Activated CD4-positive, alpha-beta T cell treated with anti-CD3 and anti-CD28 coated beads for 36 hours (primary cell): ENCODE measurements at regions not wholly inside any gene's neighbourhood (a gene's known extent, or its start where the extent isn't known, plus 50 kb on each side); places are given as distances from the start of the nearest gene placed in this dataset.

ENCODE experiments used
- ATAC-seq: fragments of 200-7000 bp; cut with Tn5 transposase; one replicate; pipeline ENCODE4 v1.10.0; 2021; ENCODE audit warnings: mild to moderate bottlenecking, moderate library complexity
- CTCF ChIA-PET: fragments of 350-600 bp; sonication (Branson Sonifier 250); formaldehyde crosslinking; loops from one replicate; lab custom pipeline; 2021; ENCODE audit warnings: antibody characterized with exemption; lab: Charles Lee
- POLR2A ChIA-PET: fragments of 350-600 bp; sonication (Branson Sonifier 250); formaldehyde crosslinking; loops from one replicate; lab custom pipeline; 2021; ENCODE audit warnings: antibody characterized with exemption, inconsistent platforms; lab: Charles Lee
- DNase-seq: peaks from one replicate; pipeline ENCODE4 v3.0.0-alpha.2; 2020
- H3K27ac Mint-ChIP-seq: one replicate; pipeline ENCODE4 v1.8.0; 2021; ENCODE audit warnings: mixed read lengths
- H3K27me3 Mint-ChIP-seq: one replicate; pipeline ENCODE4 v1.8.0; 2021; ENCODE audit warnings: mixed read lengths
- H3K36me3 Mint-ChIP-seq: one replicate; pipeline ENCODE4 v1.8.0; 2021; ENCODE audit warnings: low read depth, mixed read lengths
- H3K4me1 Mint-ChIP-seq: one replicate; pipeline ENCODE4 v1.8.0; 2021; ENCODE audit warnings: mixed read lengths
- H3K4me3 Mint-ChIP-seq: one replicate; pipeline ENCODE4 v1.8.0; 2021; ENCODE audit warnings: mild to moderate bottlenecking, moderate library complexity, mixed read lengths
- H3K9me3 Mint-ChIP-seq: one replicate; pipeline ENCODE4 v1.8.0; 2021; ENCODE audit warnings: low read depth, mixed read lengths
- intact Hi-C, 2 experiments: fragments of 100-400 bp; cut with DNase I in 1 of 2; cut with micrococcal nuclease in 1 of 2; formaldehyde crosslinking; loops; one replicate each; pipeline versions ENCODE4 v1.14.2 to v1.15.1; 2022 to 2024; cut with DNase I, micrococcal nuclease

DNA sequence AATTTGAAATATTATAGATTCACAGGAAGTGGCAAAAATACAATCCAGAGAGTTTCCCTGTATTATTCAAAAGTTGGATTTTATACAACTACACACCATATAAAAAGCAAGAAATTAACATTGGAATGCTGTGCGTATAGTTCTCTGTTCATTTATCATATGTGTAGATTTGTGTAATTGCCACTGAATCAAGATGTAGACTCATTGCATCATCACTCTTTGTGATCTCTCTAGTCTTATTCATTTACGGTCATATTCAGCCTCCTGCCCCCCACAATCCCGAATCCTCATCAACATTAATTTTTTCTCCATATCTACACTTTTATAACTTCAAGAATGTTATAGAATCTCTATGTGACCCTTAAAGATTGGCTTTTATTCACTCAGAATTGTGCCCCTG lies 390.6 kb upstream of the B3GAT1 start:
- H3K27me3 Mint-ChIP-seq = peaks cover 22% of the 10 kb centered on the region

DNA sequence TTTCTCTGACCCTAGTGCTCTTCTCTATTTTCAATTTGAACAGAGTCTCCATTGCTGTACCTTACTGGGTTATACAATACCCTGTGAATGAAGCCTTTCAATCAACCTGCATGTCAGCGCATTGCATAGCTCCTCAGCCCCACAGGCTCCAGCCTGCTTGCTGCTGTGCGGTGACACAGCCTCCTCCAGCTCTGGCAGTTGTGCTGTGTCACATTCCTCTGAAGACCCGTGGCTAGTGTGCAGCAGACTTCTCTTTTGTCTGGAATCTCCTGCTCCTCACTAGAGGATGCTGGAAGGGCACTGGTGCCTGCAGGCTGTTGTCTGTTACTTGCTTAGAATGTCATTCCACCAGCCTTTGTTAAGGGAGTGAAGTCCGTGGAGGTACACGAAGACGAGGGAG lies 390.1 kb upstream of the B3GAT1 start:
- Mint-ChIP-seq H3K27me3 (peaks cover 22% of the 10 kb centered on the region), H3K36me3 (no peaks in the 10 kb centered on the region), H3K4me3 (no peak overlapping the region), H3K9me3 (no peaks in the 10 kb centered on the region), H3K27ac (no peak overlapping the region), H3K4me1 (no peaks in the 10 kb centered on the region)
- intact Hi-C loops = no loop called here
- POLR2A ChIA-PET = no interaction called here
- CTCF ChIA-PET = no interaction called here
- ATAC-seq (no peak), DNase-seq (no peak)

More for the DNA sequence above, 390.6 kb upstream of the B3GAT1 start:
- ChIA-PET CTCF (no interaction called here), POLR2A (no interaction called here)
- H3K36me3 Mint-ChIP-seq = no peaks in the 10 kb centered on the region
- intact Hi-C loops = no loop called here
- ATAC-seq (no peak), DNase-seq (no peak)
- no peaks in the 10 kb centered on the region for H3K4me1 Mint-ChIP-seq
- no peak overlapping the region for H3K27ac Mint-ChIP-seq
- no peak overlapping the region for H3K4me3 Mint-ChIP-seq
- H3K9me3 Mint-ChIP-seq = no peaks in the 10 kb centered on the region

DNA sequence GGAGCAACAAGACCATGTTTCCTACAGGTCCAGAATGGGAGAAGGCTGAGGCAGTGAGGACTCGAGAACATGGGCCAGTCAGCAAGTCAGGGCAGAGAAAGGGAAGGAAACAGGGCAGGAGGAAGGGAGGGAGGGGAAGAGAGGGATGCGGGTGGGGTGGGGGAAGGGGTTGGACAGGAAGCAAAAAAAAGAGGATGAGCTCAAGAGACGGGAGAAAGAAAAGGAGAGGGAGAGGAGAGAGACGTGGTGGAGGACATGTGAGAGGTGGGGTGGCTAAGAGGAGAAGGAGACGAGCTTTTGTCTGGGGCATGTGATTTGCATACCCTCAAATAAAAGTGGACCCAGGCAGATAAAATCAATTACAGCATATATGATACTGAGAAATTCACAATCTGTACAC lies 389.5 kb upstream of the B3GAT1 start:
- intact Hi-C loops = no loop called here
- Mint-ChIP-seq H3K27me3 (peaks cover 26% of the 10 kb centered on the region), H3K4me1 (no peaks in the 10 kb centered on the region), H3K36me3 (no peaks in the 10 kb centered on the region), H3K27ac (no peak overlapping the region), H3K4me3 (no peak overlapping the region), H3K9me3 (no peaks in the 10 kb centered on the region)
- CTCF ChIA-PET = no interaction called here
- ATAC-seq (no peak), DNase-seq (no peak)
- POLR2A ChIA-PET = no interaction called here

DNA sequence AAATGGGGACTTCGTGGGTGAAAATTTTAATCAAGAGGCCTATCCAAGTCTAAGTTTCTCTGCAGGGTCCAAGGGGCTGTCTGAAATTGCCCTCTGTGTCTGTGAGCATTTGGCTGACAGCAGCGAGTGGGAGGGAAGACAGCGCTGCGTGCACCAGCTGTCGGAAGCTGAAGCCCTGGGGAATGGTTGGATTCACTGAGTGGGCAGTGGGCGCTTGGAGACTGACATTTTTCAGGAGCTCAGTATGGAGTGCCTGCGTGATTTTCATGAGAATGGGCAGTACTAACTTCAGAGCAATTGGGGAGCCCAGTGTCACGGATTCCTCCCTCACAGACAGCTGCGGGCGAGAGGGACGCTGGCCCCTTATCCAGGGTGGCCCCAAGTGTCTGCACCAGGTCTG lies 388.8 kb upstream of the B3GAT1 start:
- intact Hi-C loops = no loop called here
- no peak for ATAC-seq
- Mint-ChIP-seq H3K36me3 (no peaks in the 10 kb centered on the region), H3K27me3 (peaks cover 21% of the 10 kb centered on the region), H3K27ac (no peak overlapping the region), H3K4me3 (no peak overlapping the region), H3K9me3 (no peaks in the 10 kb centered on the region), H3K4me1 (no peaks in the 10 kb centered on the region)
- DNase-seq = no peak
- ChIA-PET CTCF (no interaction called here), POLR2A (no interaction called here)

DNA sequence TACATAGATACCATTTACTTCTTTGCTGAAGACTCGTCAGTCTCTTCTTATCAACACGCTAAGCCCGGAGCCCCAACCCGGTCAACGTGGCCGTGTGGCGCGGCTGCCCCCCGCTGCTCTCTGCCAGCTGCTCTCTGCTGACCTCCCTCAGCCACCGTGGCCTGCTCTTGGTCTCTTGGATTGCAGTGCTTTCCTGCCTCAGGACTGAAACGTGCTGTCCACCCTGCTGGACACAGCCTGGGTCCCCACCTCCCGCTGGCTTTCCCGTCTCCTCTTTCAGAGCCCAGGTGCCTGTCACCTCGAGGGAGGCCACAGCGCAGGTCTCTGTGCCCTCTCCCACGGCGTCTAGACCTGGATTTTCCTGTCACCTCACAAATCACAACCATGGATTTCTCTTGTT lies 388.1 kb upstream of the B3GAT1 start:
- POLR2A ChIA-PET = no interaction called here
- Mint-ChIP-seq H3K27ac (no peak overlapping the region), H3K4me1 (no peaks in the 10 kb centered on the region), H3K27me3 (peaks cover 20% of the 10 kb centered on the region), H3K9me3 (no peaks in the 10 kb centered on the region), H3K4me3 (no peak overlapping the region), H3K36me3 (no peaks in the 10 kb centered on the region)
- DNase-seq (no peak), ATAC-seq (no peak)
- intact Hi-C loops = no loop called here
- CTCF ChIA-PET = no interaction called here

DNA sequence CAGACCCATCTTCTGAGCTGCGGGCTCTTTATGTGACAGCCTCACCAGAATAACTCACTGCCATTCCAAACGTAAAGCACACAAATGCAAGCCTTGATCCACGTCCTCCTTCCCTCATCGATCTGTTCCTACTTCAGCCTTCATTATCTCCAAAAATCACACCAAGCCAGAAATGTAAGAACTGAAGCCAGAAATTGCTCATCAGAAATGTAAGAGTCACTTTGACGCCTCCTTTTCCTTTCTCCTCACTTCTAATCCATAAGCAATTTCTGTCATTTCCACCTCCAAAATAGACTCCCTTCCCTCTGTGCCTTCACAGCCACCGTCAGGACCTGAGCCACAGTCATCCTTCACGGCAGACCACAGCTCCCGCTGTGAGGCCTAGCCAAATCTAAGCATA lies 387.3 kb upstream of the B3GAT1 start:
- ATAC-seq (no peak), DNase-seq (no peak)
- H3K27ac Mint-ChIP-seq = no peak overlapping the region
- H3K9me3 Mint-ChIP-seq = no peaks in the 10 kb centered on the region
- no peaks in the 10 kb centered on the region for H3K4me1 Mint-ChIP-seq
- CTCF ChIA-PET = no interaction called here
- peaks cover 17% of the 10 kb centered on the region for H3K27me3 Mint-ChIP-seq
- intact Hi-C loops = no loop called here
- H3K36me3 Mint-ChIP-seq = no peaks in the 10 kb centered on the region
- H3K4me3 Mint-ChIP-seq = no peak overlapping the region
- POLR2A ChIA-PET = no interaction called here

DNA sequence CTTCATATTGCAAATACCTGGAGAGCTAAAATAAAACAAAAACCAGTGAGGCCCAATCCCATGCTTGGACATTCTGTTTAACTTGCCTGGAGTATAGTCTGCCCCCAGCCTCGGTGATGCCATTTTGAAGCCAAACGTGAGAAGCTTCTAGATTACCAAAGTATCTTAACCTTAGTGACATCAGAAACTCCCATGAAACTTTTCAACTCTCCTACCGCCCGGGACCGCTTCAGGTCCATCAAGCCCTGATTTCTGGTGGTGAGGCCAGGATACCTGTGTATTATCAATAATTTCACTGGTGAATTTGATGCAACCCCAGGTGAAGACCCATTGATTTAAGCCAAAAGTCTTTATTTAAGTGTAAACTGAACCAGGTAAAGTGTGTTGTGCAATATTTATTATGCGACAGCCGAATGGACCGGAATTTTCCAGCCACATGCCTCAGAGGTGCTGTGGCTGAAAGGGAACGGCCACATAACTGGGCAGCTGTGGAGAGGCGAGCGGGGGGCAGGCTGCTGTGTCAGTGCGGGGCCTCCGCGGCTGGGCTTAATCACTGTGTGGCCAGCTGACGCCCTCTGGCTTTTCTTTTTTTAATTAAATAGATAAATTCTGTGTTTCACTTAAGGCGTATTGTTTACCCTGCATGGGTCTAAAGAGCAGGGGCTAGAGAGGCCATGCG lies 385.5 kb upstream of the B3GAT1 start:
- no peak for ATAC-seq
- H3K27me3 Mint-ChIP-seq = peaks cover 13% of the 10 kb centered on the region
- ChIA-PET CTCF (no interaction called here), POLR2A (no interaction called here)
- H3K36me3 Mint-ChIP-seq = no peaks in the 10 kb centered on the region
- H3K4me1 Mint-ChIP-seq = no peaks in the 10 kb centered on the region
- intact Hi-C loops = no loop called here
- no peak for DNase-seq
- no peaks in the 10 kb centered on the region for H3K9me3 Mint-ChIP-seq
- H3K27ac Mint-ChIP-seq = no peak overlapping the region
- H3K4me3 Mint-ChIP-seq = no peak overlapping the region

DNA sequence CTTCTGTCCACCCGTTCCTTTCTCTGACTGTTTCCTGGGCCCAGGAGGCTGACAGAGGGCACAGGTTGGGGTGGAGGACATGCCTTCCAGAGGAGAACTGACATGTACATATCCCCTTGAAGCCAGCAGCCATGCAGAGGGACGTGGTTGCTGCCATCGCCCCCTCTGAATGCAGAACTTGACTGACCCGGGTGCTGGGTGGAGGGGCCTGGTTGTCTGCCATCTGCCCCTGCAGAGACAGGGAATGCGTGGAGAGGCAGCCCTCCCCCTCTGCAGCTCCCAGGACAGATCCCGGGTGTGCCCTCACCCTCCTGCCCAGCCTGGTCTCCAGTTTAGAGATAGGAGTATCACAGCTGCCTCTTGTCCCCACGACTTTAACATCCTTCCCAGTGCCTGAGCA lies 383.0 kb upstream of the B3GAT1 start:
- Mint-ChIP-seq H3K9me3 (no peaks in the 10 kb centered on the region), H3K4me3 (no peak overlapping the region), H3K4me1 (no peaks in the 10 kb centered on the region), H3K36me3 (no peaks in the 10 kb centered on the region), H3K27me3 (peaks cover 10% of the 10 kb centered on the region), H3K27ac (no peak overlapping the region)
- ATAC-seq (no peak), DNase-seq (no peak)
- intact Hi-C loops = no loop called here
- ChIA-PET POLR2A (no interaction called here), CTCF (no interaction called here)

DNA sequence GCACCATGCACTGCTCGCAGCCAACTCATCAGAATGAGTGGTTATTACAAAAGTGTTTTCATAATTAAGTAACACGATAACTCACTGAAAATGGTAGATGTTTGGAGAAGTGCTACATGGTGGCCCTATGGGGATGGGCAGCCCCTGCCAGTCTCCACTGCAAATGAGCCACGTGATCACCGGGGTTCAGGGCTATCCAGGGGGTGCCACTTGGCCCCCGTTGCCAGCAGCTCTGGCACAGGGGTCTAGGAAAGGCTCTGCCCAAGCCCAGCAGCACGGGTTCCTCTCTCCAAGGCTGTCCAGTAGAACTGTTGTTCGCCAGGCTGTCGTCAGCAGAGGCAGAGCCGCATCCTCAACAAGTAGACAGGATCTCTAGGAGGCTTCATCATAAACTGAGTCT lies 382.1 kb upstream of the B3GAT1 start:
- Mint-ChIP-seq H3K27ac (no peak overlapping the region), H3K4me1 (no peaks in the 10 kb centered on the region), H3K4me3 (no peak overlapping the region), H3K36me3 (no peaks in the 10 kb centered on the region), H3K9me3 (no peaks in the 10 kb centered on the region), H3K27me3 (peaks cover 7% of the 10 kb centered on the region)
- CTCF ChIA-PET = no interaction called here
- ATAC-seq (no peak), DNase-seq (no peak)
- intact Hi-C loops = no loop called here
- POLR2A ChIA-PET = no interaction called here

DNA sequence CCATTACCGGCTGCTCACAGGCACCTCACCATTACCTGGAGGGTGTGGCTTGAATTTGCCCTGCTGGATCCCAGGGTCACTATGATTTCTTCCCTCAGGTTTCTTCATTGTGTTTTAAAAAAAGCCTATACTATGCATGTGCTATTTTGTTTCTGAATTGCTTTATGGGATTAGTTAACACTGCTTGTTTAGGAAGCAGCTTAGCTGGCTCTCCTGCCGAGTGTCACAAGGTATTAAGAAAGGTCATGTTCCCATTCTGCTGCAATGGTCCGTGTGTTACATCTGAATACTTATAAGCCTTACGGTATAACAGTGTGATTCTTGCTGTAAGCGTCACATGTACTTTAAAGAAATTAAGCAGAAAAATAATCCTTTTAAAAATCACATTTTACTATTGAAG lies 380.6 kb upstream of the B3GAT1 start:
- intact Hi-C loops = no loop called here
- DNase-seq (no peak), ATAC-seq (no peak)
- ChIA-PET POLR2A (no interaction called here), CTCF (no interaction called here)
- Mint-ChIP-seq H3K36me3 (no peaks in the 10 kb centered on the region), H3K4me3 (no peak overlapping the region), H3K27ac (no peak overlapping the region), H3K9me3 (no peaks in the 10 kb centered on the region), H3K27me3 (peaks cover 9% of the 10 kb centered on the region), H3K4me1 (no peaks in the 10 kb centered on the region)

DNA sequence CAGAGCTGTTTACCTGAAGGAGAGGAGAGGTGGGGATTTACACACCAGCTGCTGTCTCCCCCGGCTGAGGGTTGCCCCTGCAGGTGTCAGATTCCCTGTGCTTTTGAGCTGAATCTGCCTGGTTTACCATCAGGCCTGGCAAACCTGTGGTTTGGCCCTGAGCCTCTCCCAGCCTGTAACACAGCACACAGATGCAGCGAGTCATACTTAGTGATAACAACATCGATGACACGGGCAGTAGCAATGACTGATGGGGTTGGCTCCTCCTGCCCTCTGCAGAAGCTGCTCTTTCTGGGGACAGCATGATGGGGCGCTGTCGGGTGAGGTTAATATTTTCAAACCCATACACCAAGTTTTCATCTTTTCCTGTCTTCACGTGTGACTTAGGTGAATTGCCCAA lies 380.0 kb upstream of the B3GAT1 start:
- Mint-ChIP-seq H3K27me3 (peaks cover 12% of the 10 kb centered on the region), H3K9me3 (no peaks in the 10 kb centered on the region), H3K4me3 (no peak overlapping the region), H3K4me1 (no peaks in the 10 kb centered on the region), H3K27ac (no peak overlapping the region), H3K36me3 (no peaks in the 10 kb centered on the region)
- ATAC-seq (no peak), DNase-seq (no peak)
- ChIA-PET CTCF (no interaction called here), POLR2A (no interaction called here)
- intact Hi-C loops = no loop called here

DNA sequence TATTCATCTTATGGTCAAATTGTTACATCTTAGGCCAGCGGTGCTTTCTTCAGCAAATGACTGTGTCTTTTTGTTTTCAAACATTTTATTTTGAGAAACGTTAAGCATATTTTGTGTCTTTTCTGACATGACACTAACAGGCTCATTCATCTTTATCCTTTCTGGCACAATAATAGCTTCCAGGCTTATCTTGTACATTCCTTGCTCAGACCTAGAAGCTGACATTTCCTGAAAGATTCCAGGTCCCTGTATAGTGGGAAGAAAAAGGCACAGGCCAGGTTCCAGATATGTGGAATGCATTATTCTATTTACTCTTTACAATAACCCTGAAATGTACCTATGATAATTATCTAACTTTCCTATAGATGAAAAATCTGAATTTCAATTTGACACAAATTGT lies 379.1 kb upstream of the B3GAT1 start:
- peaks cover 10% of the 10 kb centered on the region for H3K27me3 Mint-ChIP-seq

DNA sequence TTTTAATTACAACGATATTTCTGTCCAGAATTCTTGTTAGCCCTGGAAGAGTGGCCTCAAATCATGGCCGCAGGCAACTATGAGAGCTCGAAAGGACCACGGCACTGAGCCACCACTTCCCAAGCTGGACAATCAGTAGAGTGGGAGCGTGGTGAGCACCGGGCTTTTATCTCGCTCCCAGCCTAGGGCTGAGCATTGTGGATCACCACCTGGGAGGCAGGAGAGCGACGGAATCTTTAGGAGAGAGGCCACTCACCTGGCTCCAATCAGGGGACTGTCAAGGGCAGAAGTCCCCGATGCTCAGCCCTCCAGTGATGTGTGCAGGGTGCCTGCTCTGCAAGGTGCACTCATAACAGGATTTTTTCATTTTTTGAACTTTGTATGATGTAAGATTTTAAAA lies 377.1 kb upstream of the B3GAT1 start:
- H3K4me3 Mint-ChIP-seq = no peak overlapping the region
- ChIA-PET CTCF (interaction anchor here (0.6 kb wide), 1 partner anchor 409 kb away, joined by 3 read pairs; no protein-coding TSS in a partner anchor), POLR2A (no interaction called here)
- H3K36me3 Mint-ChIP-seq = no peaks in the 10 kb centered on the region
- no peaks in the 10 kb centered on the region for H3K9me3 Mint-ChIP-seq
- intact Hi-C loops = no loop called here
- H3K27ac Mint-ChIP-seq = no peak overlapping the region
- peaks cover 15% of the 10 kb centered on the region for H3K27me3 Mint-ChIP-seq
- DNase-seq = no peak
- H3K4me1 Mint-ChIP-seq = no peaks in the 10 kb centered on the region
- ATAC-seq = no peak

More for the DNA sequence above, 379.1 kb upstream of the B3GAT1 start:
- POLR2A ChIA-PET = no interaction called here
- intact Hi-C loops = no loop called here
- Mint-ChIP-seq H3K4me3 (no peak overlapping the region), H3K9me3 (no peaks in the 10 kb centered on the region), H3K4me1 (no peaks in the 10 kb centered on the region), H3K36me3 (no peaks in the 10 kb centered on the region), H3K27ac (no peak overlapping the region)
- ATAC-seq (no peak), DNase-seq (no peak)
- CTCF ChIA-PET = no interaction called here
